MM.1S (cell line): ENCODE measurements at regions not wholly inside any gene's neighbourhood (a gene's known extent, or its start where the extent isn't known, plus 50 kb on each side); places are given as distances from the start of the nearest gene placed in this dataset.

ENCODE experiments used
- CTCF ChIP-seq: fragments of 300-600 bp; sonication (generic); IDR thresholded peaks from 2 replicates; pipeline ENCODE4 v1.5.1; 2016; ENCODE audit warnings: antibody characterized with exemption, low read length, mixed read lengths
- EZH2 ChIP-seq: fragments of 300-600 bp; sonication (generic); optimal IDR thresholded peaks from 2 replicates; pipeline ENCODE3; 2017; ENCODE audit warnings: low read depth, mild to moderate bottlenecking, antibody characterized with exemption, low read length, mixed read lengths

- TF ChIP-seq CTCF = no peak
- no peak for TF ChIP-seq EZH2
Measured at GRCh38 chr6:87785229-87785862, 83.3 kb upstream of the AKIRIN2 start.
